ENCODE measurements at regions not wholly inside any gene's neighbourhood (a gene's known extent, or its start where the extent isn't known, plus 50 kb on each side); places are given as distances from the start of the nearest gene placed in this dataset.

- TF ChIP-seq CTCF (IDR thresholded peaks at IDR 0.05) = no peak
- H3K4me1 Mint-ChIP-seq (ENCODE audit: unreplicated experiment) = peaks cover 63% of the 10 kb centered on the region
- H3K27me3 Mint-ChIP-seq (ENCODE audit: unreplicated experiment) = no peaks in the 10 kb centered on the region
- peak overlapping the region; percentile 87 for H3K27ac Mint-ChIP-seq (ENCODE audit: unreplicated experiment)
- peaks cover 5% of the 10 kb centered on the region for H3K36me3 Mint-ChIP-seq (ENCODE audit: unreplicated experiment)
- H3K9me3 Mint-ChIP-seq (ENCODE audit: unreplicated experiment) = peaks cover 3% of the 10 kb centered on the region
- peak overlapping the region; percentile 34 for H3K4me3 Mint-ChIP-seq (ENCODE audit: unreplicated experiment)
- no peak for DNase-seq (ENCODE audit: extremely low spot score, unreplicated experiment)
Measured at GRCh38 chr12:58563621-58564020, 356.7 kb downstream of the LRIG3 start.

- Mint-ChIP-seq H3K27ac (ENCODE audit: unreplicated experiment) (peak overlapping the region; percentile 88), H3K4me3 (ENCODE audit: unreplicated experiment) (no peak overlapping the region), H3K4me1 (ENCODE audit: unreplicated experiment) (peaks cover 58% of the 10 kb centered on the region), H3K36me3 (ENCODE audit: unreplicated experiment) (peaks cover 2% of the 10 kb centered on the region), H3K9me3 (ENCODE audit: unreplicated experiment) (no peaks in the 10 kb centered on the region), H3K27me3 (ENCODE audit: unreplicated experiment) (no peaks in the 10 kb centered on the region)
- no peak for DNase-seq (ENCODE audit: extremely low spot score, unreplicated experiment)
- no peak for TF ChIP-seq CTCF (IDR thresholded peaks at IDR 0.05)
Measured at GRCh38 chr12:58564721-58565120, 355.6 kb downstream of the LRIG3 start.

- Mint-ChIP-seq H3K36me3 (ENCODE audit: unreplicated experiment) (no peaks in the 10 kb centered on the region), H3K9me3 (ENCODE audit: unreplicated experiment) (no peaks in the 10 kb centered on the region), H3K4me3 (ENCODE audit: unreplicated experiment) (no peak overlapping the region), H3K27me3 (ENCODE audit: unreplicated experiment) (no peaks in the 10 kb centered on the region), H3K4me1 (ENCODE audit: unreplicated experiment) (peaks cover 58% of the 10 kb centered on the region), H3K27ac (ENCODE audit: unreplicated experiment) (peak overlapping the region; percentile 88)
- TF ChIP-seq CTCF (IDR thresholded peaks at IDR 0.05) = no peak
- DNase-seq (ENCODE audit: extremely low spot score, unreplicated experiment) = no peak
Measured at GRCh38 chr12:58566599-58566998, 353.7 kb downstream of the LRIG3 start.

- peak overlapping the region; percentile 88 for H3K27ac Mint-ChIP-seq (ENCODE audit: unreplicated experiment)
Measured at GRCh38 chr12:58567189-58567588, 353.1 kb downstream of the LRIG3 start.

GRCh38 chr12:58570411-58570810, 349.9 kb downstream of the LRIG3 start:
- H3K9me3 Mint-ChIP-seq (ENCODE audit: unreplicated experiment) = no peaks in the 10 kb centered on the region
- no peaks in the 10 kb centered on the region for H3K36me3 Mint-ChIP-seq (ENCODE audit: unreplicated experiment)
- peaks cover 55% of the 10 kb centered on the region for H3K4me1 Mint-ChIP-seq (ENCODE audit: unreplicated experiment)
- no peaks in the 10 kb centered on the region for H3K27me3 Mint-ChIP-seq (ENCODE audit: unreplicated experiment)
- no peak for DNase-seq (ENCODE audit: extremely low spot score, unreplicated experiment)
- H3K4me3 Mint-ChIP-seq (ENCODE audit: unreplicated experiment) = no peak overlapping the region
- no peak for TF ChIP-seq CTCF (IDR thresholded peaks at IDR 0.05)
- no peak overlapping the region for H3K27ac Mint-ChIP-seq (ENCODE audit: unreplicated experiment)

More at GRCh38 chr12:58567189-58567588, 353.1 kb downstream of the LRIG3 start:
- TF ChIP-seq CTCF (IDR thresholded peaks at IDR 0.05) = no peak
- H3K27me3 Mint-ChIP-seq (ENCODE audit: unreplicated experiment) = no peaks in the 10 kb centered on the region
- DNase-seq (ENCODE audit: extremely low spot score, unreplicated experiment) = no peak
- H3K4me3 Mint-ChIP-seq (ENCODE audit: unreplicated experiment) = no peak overlapping the region
- peaks cover 52% of the 10 kb centered on the region for H3K4me1 Mint-ChIP-seq (ENCODE audit: unreplicated experiment)
- H3K36me3 Mint-ChIP-seq (ENCODE audit: unreplicated experiment) = no peaks in the 10 kb centered on the region
- no peaks in the 10 kb centered on the region for H3K9me3 Mint-ChIP-seq (ENCODE audit: unreplicated experiment)

Data from osteocyte (in vitro differentiated cells).